Parathyroid adenoma (tissue), 2 donors: ENCODE measurements at regions not wholly inside any gene's neighbourhood (a gene's known extent, or its start where the extent isn't known, plus 50 kb on each side); places are given as distances from the start of the nearest gene placed in this dataset.

Experiments
- H2AFZ ChIP-seq: fragments of 300-600 bp; sonication (generic); one replicate; pipeline ENCODE4 v1.7.0; 2017; ENCODE audit warnings: antibody characterized with exemption, mild to moderate bottlenecking
- H3K27ac ChIP-seq: fragments of 300-600 bp; sonication (generic); one replicate; pipeline ENCODE4 v1.7.0; 2017
- H3K27me3 ChIP-seq: fragments of 300-600 bp; sonication (generic); one replicate; pipeline ENCODE4 v1.7.0; 2017; ENCODE audit warnings: low read length; ENCODE audit not compliant: control insufficient read depth, insufficient read depth
- H3K36me3 ChIP-seq: fragments of 300-600 bp; sonication (generic); one replicate; pipeline ENCODE4 v1.7.0; 2017; ENCODE audit warnings: low read length; ENCODE audit not compliant: control insufficient read depth, insufficient read depth
- H3K4me1 ChIP-seq: fragments of 300-600 bp; sonication (generic); one replicate; pipeline ENCODE4 v1.7.0; 2017; ENCODE audit warnings: control low read depth
- H3K4me2 ChIP-seq: fragments of 300-600 bp; sonication (generic); one replicate; pipeline ENCODE4 v1.7.0; 2017; ENCODE audit warnings: low read length
- H3K4me3 ChIP-seq: fragments of 300-600 bp; sonication (generic); one replicate; pipeline ENCODE4 v1.7.0; 2017; ENCODE audit warnings: low read depth, low read length
- H3K79me2 ChIP-seq: fragments of 300-600 bp; sonication (generic); one replicate; pipeline ENCODE4 v1.7.0; 2017; ENCODE audit warnings: control low read depth
- H3K9ac ChIP-seq: fragments of 300-600 bp; sonication (generic); one replicate; pipeline ENCODE4 v1.7.0; 2017; ENCODE audit warnings: mild to moderate bottlenecking
- H3K9me3 ChIP-seq: fragments of 300-600 bp; sonication (generic); one replicate; pipeline ENCODE4 v1.7.0; 2017; ENCODE audit warnings: low read length; ENCODE audit not compliant: control insufficient read depth
- TF ChIP-seq, protein P1 (sequence below): fragments of 300-600 bp; sonication (generic); IDR thresholded peaks from one replicate; pipeline ENCODE4 v1.7.0; 2017; ENCODE audit warnings: antibody characterized with exemption, mild to moderate bottlenecking
- donor health status: primary hyperparathyroidism.

DNA sequence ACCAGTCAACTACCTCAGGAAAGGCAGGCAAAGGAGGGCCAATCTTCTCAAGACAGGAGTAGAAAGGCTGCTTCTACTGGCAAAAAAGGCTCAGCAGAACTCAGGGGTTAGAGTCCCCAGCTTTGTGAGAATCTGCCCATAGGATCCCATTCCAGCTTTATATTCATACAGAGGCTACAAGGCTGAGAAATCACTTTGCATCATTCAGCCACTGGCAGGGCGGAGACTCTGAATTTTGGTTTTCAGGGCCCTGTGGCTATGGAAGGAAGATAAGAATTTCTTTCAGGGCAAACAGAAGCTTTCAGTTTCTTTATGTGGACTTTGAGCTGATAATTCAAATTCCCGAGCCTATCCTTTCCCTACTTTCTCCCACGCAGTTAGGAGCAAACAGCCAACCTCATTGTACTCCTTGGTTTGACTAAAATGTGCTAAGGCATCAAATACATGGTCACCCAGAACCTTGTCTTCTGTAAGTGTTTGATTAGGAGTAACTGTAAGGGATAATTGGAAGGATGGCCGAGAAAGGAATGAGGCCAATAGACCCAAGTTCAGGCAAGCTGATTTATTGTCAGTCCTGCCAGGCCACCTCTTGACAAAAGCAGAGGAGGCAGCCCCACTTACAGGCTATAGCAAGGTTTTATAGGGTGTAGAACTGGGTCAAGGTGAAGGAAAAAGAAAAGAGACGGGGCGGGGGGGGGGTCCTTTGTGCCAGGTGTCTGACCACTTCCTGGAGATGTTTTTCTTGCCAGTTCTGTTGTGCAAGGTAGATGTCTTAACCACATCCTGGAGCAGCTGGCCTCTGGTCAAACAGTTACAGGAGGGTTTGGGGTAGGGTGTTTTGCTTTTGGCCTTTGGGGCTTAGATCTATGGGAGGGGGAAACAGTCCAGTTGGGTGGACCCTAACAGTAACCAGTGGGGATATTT lies 165.3 kb upstream of the PPP1R2C start:
- H3K9me3 ChIP-seq, result no peaks in the 10 kb centered on the region
- no peak overlapping the region for H3K4me2 ChIP-seq
- H3K79me2 ChIP-seq, result no peaks in the 10 kb centered on the region
- H3K27me3 ChIP-seq, result no peaks in the 10 kb centered on the region
- no peak overlapping the region for H3K4me3 ChIP-seq
- no peak overlapping the region for H3K27ac ChIP-seq
- H3K4me1 ChIP-seq, result no peaks in the 10 kb centered on the region
- H3K9ac ChIP-seq, result no peak overlapping the region
- no peaks in the 10 kb centered on the region for H3K36me3 ChIP-seq
- H2AFZ ChIP-seq, result no peak overlapping the region
- TF ChIP-seq, protein P1, sequence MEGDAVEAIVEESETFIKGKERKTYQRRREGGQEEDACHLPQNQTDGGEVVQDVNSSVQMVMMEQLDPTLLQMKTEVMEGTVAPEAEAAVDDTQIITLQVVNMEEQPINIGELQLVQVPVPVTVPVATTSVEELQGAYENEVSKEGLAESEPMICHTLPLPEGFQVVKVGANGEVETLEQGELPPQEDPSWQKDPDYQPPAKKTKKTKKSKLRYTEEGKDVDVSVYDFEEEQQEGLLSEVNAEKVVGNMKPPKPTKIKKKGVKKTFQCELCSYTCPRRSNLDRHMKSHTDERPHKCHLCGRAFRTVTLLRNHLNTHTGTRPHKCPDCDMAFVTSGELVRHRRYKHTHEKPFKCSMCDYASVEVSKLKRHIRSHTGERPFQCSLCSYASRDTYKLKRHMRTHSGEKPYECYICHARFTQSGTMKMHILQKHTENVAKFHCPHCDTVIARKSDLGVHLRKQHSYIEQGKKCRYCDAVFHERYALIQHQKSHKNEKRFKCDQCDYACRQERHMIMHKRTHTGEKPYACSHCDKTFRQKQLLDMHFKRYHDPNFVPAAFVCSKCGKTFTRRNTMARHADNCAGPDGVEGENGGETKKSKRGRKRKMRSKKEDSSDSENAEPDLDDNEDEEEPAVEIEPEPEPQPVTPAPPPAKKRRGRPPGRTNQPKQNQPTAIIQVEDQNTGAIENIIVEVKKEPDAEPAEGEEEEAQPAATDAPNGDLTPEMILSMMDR, result no peak

DNA sequence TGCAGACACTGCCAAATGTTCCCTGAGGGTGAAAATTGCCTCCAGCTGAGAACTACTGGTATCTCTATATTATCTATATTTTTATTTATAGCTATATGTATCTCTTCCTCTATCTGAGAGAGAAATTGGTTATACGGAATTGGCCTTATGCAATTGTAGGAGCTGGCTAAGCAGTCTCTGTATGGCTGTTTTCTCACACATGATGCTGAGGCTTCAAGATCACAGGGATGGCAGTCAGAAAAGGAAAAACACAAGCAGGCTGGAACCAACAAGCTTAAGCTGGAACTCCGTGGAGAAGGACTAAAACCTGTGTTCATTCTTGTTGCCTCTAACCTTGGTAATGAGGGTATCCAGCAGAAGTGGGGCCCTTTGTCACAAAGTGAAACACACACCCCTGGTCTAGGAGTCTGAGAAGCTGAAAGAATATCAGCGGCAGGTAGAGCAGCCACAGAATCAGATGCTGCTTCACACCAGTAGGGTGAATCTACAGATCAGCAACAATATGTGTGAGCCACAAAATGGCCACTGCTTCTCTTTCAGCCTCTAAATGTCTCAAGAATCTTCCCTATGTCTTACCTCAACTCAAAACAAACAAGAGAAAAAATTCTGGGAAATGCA lies 166.5 kb upstream of the PPP1R2C start:
- H3K27ac ChIP-seq, result no peak overlapping the region

GRCh38 chrX:42946544-42947194 lies 168.7 kb upstream of the PPP1R2C start:
- Histone ChIP-seq H3K79me2 (no peaks in the 10 kb centered on the region), H3K9ac (no peak overlapping the region), H3K4me3 (no peak overlapping the region), H2AFZ (no peak overlapping the region), H3K4me1 (no peaks in the 10 kb centered on the region), H3K36me3 (no peaks in the 10 kb centered on the region), H3K9me3 (no peaks in the 10 kb centered on the region), H3K27me3 (no peaks in the 10 kb centered on the region), H3K27ac (no peak overlapping the region), H3K4me2 (no peak overlapping the region)
- TF ChIP-seq, protein P1, result no peak

More for the DNA sequence above, 166.5 kb upstream of the PPP1R2C start:
- Histone ChIP-seq H3K9me3 (no peaks in the 10 kb centered on the region), H3K27me3 (no peaks in the 10 kb centered on the region), H2AFZ (no peak overlapping the region), H3K4me3 (no peak overlapping the region), H3K4me2 (no peak overlapping the region), H3K79me2 (no peaks in the 10 kb centered on the region), H3K4me1 (no peaks in the 10 kb centered on the region), H3K9ac (no peak overlapping the region), H3K36me3 (no peaks in the 10 kb centered on the region)
- TF ChIP-seq, protein P1, result no peak

GRCh38 chrX:42948723-42949657 lies 171.0 kb upstream of the PPP1R2C start:
- H3K4me1 ChIP-seq, result no peaks in the 10 kb centered on the region
- no peaks in the 10 kb centered on the region for H3K79me2 ChIP-seq
- H3K4me2 ChIP-seq, result no peak overlapping the region
- no peaks in the 10 kb centered on the region for H3K36me3 ChIP-seq
- H3K27me3 ChIP-seq, result no peaks in the 10 kb centered on the region
- no peaks in the 10 kb centered on the region for H3K9me3 ChIP-seq
- no peak overlapping the region for H2AFZ ChIP-seq
- TF ChIP-seq, protein P1, result no peak
- H3K9ac ChIP-seq, result no peak overlapping the region
- H3K27ac ChIP-seq, result no peak overlapping the region
- no peak overlapping the region for H3K4me3 ChIP-seq
